Type B pancreatic cell (in vitro differentiated cells): ENCODE measurements at regions not wholly inside any gene's neighbourhood (a gene's known extent, or its start where the extent isn't known, plus 50 kb on each side); places are given as distances from the start of the nearest gene placed in this dataset.
"Not testable (repeated sequence)": the region's sequence is repeated elsewhere in the genome, so short reads cannot be mapped to it uniquely, and the experiment has no call there.

Source experiments
- DNase-seq: peaks from one replicate; pipeline ENCODE4 v3.0.0; 2021; ENCODE audit warnings: mixed read lengths; ENCODE audit not compliant: unreplicated experiment; ENCODE audit errors: extremely low spot score
- H3K27ac Mint-ChIP-seq: 2 replicates; pipeline ENCODE4 v1.8.0; 2021; ENCODE audit warnings: mild to moderate bottlenecking, mixed read lengths
- H3K27me3 Mint-ChIP-seq: 2 replicates; pipeline ENCODE4 v1.8.0; 2021; ENCODE audit warnings: mixed read lengths
- H3K36me3 Mint-ChIP-seq: 2 replicates; pipeline ENCODE4 v1.8.0; 2021; ENCODE audit warnings: mixed read lengths
- H3K4me1 Mint-ChIP-seq: one replicate; pipeline ENCODE4 v1.8.0; 2021; ENCODE audit warnings: mixed read lengths; ENCODE audit not compliant: unreplicated experiment
- H3K4me3 Mint-ChIP-seq: 2 replicates; pipeline ENCODE4 v1.8.0; 2021; ENCODE audit warnings: mild to moderate bottlenecking, mixed read lengths
- H3K9me3 Mint-ChIP-seq: 2 replicates; pipeline ENCODE4 v1.8.0; 2021; ENCODE audit warnings: mixed read lengths
- CTCF ChIP-seq: fragments of 200-600 bp; sonication (generic); conservative IDR thresholded peaks from 2 replicates; pipeline ENCODE4 v1.5.0; 2021; ENCODE audit warnings: antibody characterized with exemption, mild to moderate bottlenecking

GRCh38 chr6:145277358-145278086 lies 457.8 kb downstream of the EPM2A start:
- H3K27ac Mint-ChIP-seq, result no peak overlapping the region
- no peaks in the 10 kb centered on the region for H3K9me3 Mint-ChIP-seq
- no peaks in the 10 kb centered on the region for H3K4me1 Mint-ChIP-seq
- H3K4me3 Mint-ChIP-seq, result no peak overlapping the region
- peaks cover 5% of the 10 kb centered on the region for H3K27me3 Mint-ChIP-seq
- DNase-seq, result no peak
- TF ChIP-seq CTCF, result no peak
- no peaks in the 10 kb centered on the region for H3K36me3 Mint-ChIP-seq

DNA sequence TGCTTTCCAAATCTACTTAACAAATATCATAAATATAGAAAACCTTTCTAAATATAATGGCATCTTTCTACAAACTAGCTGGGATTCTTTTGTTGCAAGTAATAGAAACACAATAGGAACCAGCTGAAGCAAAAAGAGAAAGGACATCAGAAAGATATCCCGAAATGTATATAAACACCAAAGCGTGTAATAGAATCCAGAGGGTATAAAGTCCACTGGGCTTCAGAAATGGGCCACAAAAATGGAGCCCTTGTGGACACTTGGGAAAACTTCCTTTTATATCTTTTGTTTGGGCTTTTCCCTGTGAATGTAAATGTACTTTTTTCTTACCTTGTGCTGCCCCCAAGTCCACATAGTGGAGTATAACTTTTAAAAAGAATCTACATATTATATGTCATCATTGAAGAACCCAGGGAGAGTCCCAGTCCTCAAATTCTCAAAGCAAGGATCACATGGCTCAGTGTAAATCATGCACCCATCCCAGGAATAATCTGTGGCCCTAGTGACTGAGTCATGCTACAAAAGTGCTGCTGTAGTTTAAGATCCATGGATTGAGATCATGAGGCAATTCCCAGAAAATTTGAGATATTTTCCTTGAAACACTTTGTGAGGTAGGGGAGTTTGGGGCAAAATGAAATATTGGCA lies 457.0 kb downstream of the EPM2A start:
- no peak for DNase-seq

DNA sequence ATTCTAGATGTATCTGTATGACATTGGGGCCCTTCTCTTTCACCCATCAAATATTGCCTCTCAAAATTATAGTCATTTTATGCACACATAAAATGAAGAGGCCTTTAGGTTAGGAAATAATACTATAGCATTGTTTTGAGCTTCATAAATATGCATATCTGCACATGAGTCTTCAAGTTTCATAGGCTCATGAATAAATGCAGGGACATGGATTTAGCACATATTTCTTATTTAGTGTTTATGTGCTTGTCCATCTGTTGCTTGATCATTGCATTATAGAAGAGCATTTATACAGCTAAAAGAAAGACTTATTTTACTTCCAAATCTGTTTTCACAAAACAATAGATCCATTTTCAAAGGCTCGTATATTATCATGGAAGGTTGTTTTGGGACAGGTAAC lies 455.8 kb downstream of the EPM2A start:
- Mint-ChIP-seq H3K4me3 (no peak overlapping the region), H3K4me1 (no peaks in the 10 kb centered on the region), H3K36me3 (no peaks in the 10 kb centered on the region), H3K9me3 (no peaks in the 10 kb centered on the region), H3K27ac (no peak overlapping the region), H3K27me3 (peaks cover 5% of the 10 kb centered on the region)
- TF ChIP-seq CTCF, result no peak
- DNase-seq, result no peak

More for the DNA sequence above, 457.0 kb downstream of the EPM2A start:
- Mint-ChIP-seq H3K36me3 (no peaks in the 10 kb centered on the region), H3K4me3 (no peak overlapping the region), H3K4me1 (no peaks in the 10 kb centered on the region), H3K27ac (no peak overlapping the region), H3K27me3 (peaks cover 5% of the 10 kb centered on the region), H3K9me3 (no peaks in the 10 kb centered on the region)
- TF ChIP-seq CTCF, result no peak

DNA sequence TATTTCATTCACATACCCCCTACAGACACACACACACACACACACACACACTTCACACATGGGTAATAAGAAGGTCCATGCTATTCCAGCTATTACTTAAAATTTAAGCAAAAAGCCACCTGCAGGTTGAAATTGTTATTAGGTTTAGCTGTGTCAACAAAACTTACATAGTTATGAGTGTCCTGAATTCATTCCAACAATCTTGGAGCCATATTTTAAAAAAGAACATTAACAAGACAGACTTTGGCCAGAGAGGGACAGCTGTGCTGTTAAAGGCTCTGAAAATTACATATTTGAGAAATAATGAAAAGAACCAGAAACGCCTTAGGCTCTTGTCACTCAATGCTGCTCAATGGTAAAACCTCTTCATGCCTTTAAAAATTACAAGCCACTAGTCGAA lies 455.3 kb downstream of the EPM2A start:
- peaks cover 5% of the 10 kb centered on the region for H3K27me3 Mint-ChIP-seq
- no peaks in the 10 kb centered on the region for H3K36me3 Mint-ChIP-seq
- no peak for TF ChIP-seq CTCF
- H3K9me3 Mint-ChIP-seq, result no peaks in the 10 kb centered on the region
- DNase-seq, result no peak
- H3K27ac Mint-ChIP-seq, result no peak overlapping the region
- no peaks in the 10 kb centered on the region for H3K4me1 Mint-ChIP-seq
- no peak overlapping the region for H3K4me3 Mint-ChIP-seq

DNA sequence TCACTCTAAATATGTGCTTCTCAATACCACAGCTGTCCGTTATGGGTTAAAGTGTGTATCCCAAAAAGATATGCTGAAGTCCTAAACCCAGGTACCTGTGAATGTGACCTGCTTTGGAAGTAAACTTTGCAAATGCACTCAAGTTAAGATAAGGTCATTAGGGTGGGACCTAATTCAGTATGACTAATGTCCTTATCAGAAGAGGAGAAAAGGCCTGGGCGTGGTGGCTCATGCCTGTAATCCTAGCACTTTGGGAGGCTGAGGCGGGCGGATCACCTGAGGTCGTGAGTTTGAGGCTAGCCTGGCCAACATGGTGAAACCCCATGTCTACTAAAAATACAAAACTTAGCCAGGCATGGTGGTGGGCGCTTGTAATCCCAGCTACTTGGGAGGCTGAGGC lies 452.1 kb downstream of the EPM2A start:
- not testable (repeated sequence) for DNase-seq, H3K4me1 Mint-ChIP-seq, H3K27me3 Mint-ChIP-seq, H3K9me3 Mint-ChIP-seq, H3K27ac Mint-ChIP-seq, H3K4me3 Mint-ChIP-seq, H3K36me3 Mint-ChIP-seq

DNA sequence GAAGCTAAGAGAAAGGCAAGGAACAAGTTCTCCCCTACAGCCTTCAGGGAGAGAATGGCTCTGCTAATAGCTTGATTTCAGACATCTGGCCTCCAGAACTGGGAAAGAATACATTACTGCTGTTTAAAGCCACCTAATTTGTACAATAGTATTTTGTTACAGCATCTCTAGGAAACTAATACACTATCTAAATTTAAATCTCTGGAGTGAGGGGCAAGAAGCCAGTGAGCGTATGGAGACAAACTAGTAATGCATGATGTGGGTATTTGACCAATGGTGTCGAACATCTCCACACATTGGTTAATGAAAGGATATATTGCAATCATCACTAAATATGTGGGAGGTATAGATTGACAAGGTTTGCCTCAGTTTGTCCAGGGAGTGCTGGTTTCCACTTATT lies 451.5 kb downstream of the EPM2A start:
- no peaks in the 10 kb centered on the region for H3K36me3 Mint-ChIP-seq
- TF ChIP-seq CTCF, result no peak
- no peak for DNase-seq
- no peaks in the 10 kb centered on the region for H3K27me3 Mint-ChIP-seq
- H3K9me3 Mint-ChIP-seq, result no peaks in the 10 kb centered on the region
- no peak overlapping the region for H3K27ac Mint-ChIP-seq
- H3K4me1 Mint-ChIP-seq, result no peaks in the 10 kb centered on the region
- H3K4me3 Mint-ChIP-seq, result no peak overlapping the region
